A673 (cell line): ENCODE measurements at regions not wholly inside any gene's neighbourhood (a gene's known extent, or its start where the extent isn't known, plus 50 kb on each side); places are given as distances from the start of the nearest gene placed in this dataset.

Source experiments
- BruUV-seq: library from RNA; stranded (reverse); fragments of 400-500 nt; replicated peaks from 2 replicates; lab custom pipeline; 2021; lab: Mats Ljungman, UMichigan
- CTCF ChIA-PET: fragments of 300-600 bp; sonication (Branson Sonifier 250); formaldehyde crosslinking; loops from one replicate; lab custom pipeline; 2022; ENCODE audit warnings: antibody characterized with exemption; lab: Charles Lee
- POLR2A ChIA-PET: fragments of 300-600 bp; sonication (Branson Sonifier 250); formaldehyde crosslinking; loops from one replicate; lab custom pipeline; 2022; ENCODE audit warnings: antibody characterized with exemption; ENCODE audit not compliant: low non-redundant PET; lab: Charles Lee
- DNase-seq: peaks from one replicate; pipeline ENCODE4 v3.0.0-alpha.2; 2015; ENCODE audit warnings: low spot score
- H3K27ac ChIP-seq: fragments of 200-600 bp; sonication (generic); 2 replicates; pipeline ENCODE4 v1.5.1; 2016; ENCODE audit warnings: mixed run types, low read depth, mild to moderate bottlenecking, mixed read lengths, antibody characterized with exemption, low read length; ENCODE audit not compliant: poor library complexity, severe bottlenecking
- H3K27me3 ChIP-seq: fragments of 200-600 bp; sonication (generic); replicated peaks from 2 replicates; pipeline ENCODE4 v1.6.1; 2017; ENCODE audit warnings: mixed run types, low read depth, mild to moderate bottlenecking, mixed read lengths, antibody characterized with exemption, low read length; ENCODE audit not compliant: insufficient read depth, poor library complexity
- H3K36me3 ChIP-seq: fragments of 200-600 bp; sonication (generic); 2 replicates; pipeline ENCODE4 v1.6.1; 2016; ENCODE audit warnings: mixed run types, mild to moderate bottlenecking, mixed read lengths, antibody characterized with exemption, low read length; ENCODE audit not compliant: insufficient read depth, poor library complexity, severe bottlenecking
- H3K4me1 ChIP-seq: fragments of 200-600 bp; sonication (generic); 2 replicates; pipeline ENCODE4 v1.6.1; 2017; ENCODE audit warnings: mixed run types, mild to moderate bottlenecking, mixed read lengths, antibody characterized with exemption, low read length; ENCODE audit not compliant: insufficient read depth, poor library complexity, severe bottlenecking
- H3K4me3 ChIP-seq: fragments of 200-600 bp; sonication (generic); 2 replicates; pipeline ENCODE4 v1.5.1; 2016; ENCODE audit warnings: low read depth, mixed run types, mild to moderate bottlenecking, mixed read lengths, low read length; ENCODE audit not compliant: poor library complexity, severe bottlenecking
- H3K9me3 ChIP-seq: fragments of 200-600 bp; sonication (generic); 2 replicates; pipeline ENCODE4 v1.6.1; 2016; ENCODE audit warnings: mixed run types, low read depth, mild to moderate bottlenecking, mixed read lengths, antibody characterized with exemption, low read length; ENCODE audit not compliant: poor library complexity, severe bottlenecking
- EZH2 ChIP-seq: fragments of 200-600 bp; sonication (generic); IDR thresholded peaks from 2 replicates; pipeline ENCODE4 v1.6.1; 2017; ENCODE audit warnings: borderline replicate concordance, low read depth, mild to moderate bottlenecking, mixed read lengths, antibody characterized with exemption, low read length; ENCODE audit not compliant: poor library complexity, severe bottlenecking
- intact Hi-C: fragments of 100-400 bp; cut with micrococcal nuclease; formaldehyde crosslinking; loops from one replicate; pipeline ENCODE4 v1.10.0; 2022; ENCODE audit not compliant: unreplicated experiment
- TF ChIP-seq, protein P1 (sequence below): fragments of 300-800, 200-600 bp; sonication (generic); conservative IDR thresholded peaks from 2 replicates; pipeline ENCODE4 v1.5.1; 2017; ENCODE audit warnings: low read depth, mild to moderate bottlenecking, antibody characterized with exemption, low read length, moderate library complexity, mixed read lengths

DNA sequence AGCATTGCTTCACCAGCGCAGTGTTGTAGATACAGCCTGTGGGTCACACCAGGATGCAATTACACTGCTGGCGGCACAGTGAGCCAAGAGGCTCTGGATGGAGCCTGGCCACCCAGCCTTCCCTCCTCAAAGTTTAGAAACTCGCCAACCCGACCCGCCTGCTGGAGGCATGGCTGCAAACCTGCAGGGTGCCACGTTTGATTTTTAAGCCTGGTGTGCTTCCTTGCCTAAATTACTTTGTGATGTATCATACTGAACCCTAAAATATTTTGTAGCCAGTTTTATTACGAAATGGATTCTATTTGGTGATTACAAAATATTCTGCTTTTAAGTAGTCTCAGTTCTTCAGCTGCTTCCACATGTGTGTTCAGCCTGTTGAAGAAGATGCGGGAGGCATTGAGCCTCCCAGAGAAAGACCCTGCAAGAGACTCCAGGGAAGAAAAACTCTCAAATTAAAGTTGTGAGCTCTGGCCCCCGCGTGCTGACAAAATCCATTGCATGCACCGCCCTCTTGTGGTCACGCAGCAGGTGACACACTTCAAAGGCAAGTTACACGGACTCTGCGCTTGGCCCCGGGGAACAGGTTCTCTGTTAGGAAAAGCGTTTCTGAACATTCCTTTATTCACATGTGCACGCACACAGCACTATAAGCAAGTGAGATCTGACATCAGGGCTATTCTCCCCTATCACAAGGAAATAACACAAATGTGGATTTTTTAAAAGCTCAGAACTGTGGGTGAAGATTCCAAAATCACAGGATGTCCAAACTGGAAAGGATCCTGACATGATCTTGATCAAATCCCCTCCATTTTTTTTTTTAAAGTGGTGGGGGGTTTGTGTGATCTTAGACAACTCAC is 63.0 kb upstream of the TWIST2 start:
- no TSS peak for BruUV-seq
- ChIA-PET CTCF (interaction anchor here (1.0 to 1.4 kb wide), 4 partner anchors 269 to 427 kb away, joined by 5 to 13 read pairs (median 10); no protein-coding TSS in a partner anchor), POLR2A (no interaction called here)
- Histone ChIP-seq H3K9me3 (no peaks in the 10 kb centered on the region), H3K36me3 (no peaks in the 10 kb centered on the region), H3K4me3 (no peak overlapping the region), H3K27me3 (peaks cover 27% of the 10 kb centered on the region), H3K27ac (no peak overlapping the region), H3K4me1 (no peaks in the 10 kb centered on the region)
- TF ChIP-seq EZH2 = no peak
- TF ChIP-seq, protein P1, sequence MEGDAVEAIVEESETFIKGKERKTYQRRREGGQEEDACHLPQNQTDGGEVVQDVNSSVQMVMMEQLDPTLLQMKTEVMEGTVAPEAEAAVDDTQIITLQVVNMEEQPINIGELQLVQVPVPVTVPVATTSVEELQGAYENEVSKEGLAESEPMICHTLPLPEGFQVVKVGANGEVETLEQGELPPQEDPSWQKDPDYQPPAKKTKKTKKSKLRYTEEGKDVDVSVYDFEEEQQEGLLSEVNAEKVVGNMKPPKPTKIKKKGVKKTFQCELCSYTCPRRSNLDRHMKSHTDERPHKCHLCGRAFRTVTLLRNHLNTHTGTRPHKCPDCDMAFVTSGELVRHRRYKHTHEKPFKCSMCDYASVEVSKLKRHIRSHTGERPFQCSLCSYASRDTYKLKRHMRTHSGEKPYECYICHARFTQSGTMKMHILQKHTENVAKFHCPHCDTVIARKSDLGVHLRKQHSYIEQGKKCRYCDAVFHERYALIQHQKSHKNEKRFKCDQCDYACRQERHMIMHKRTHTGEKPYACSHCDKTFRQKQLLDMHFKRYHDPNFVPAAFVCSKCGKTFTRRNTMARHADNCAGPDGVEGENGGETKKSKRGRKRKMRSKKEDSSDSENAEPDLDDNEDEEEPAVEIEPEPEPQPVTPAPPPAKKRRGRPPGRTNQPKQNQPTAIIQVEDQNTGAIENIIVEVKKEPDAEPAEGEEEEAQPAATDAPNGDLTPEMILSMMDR = peak; percentile 92
- intact Hi-C loops = loop anchor here (2.0 kb wide), 2 partner anchors 272 to 414 kb away; no protein-coding TSS in a partner anchor
- peak; percentile 72 for DNase-seq

DNA sequence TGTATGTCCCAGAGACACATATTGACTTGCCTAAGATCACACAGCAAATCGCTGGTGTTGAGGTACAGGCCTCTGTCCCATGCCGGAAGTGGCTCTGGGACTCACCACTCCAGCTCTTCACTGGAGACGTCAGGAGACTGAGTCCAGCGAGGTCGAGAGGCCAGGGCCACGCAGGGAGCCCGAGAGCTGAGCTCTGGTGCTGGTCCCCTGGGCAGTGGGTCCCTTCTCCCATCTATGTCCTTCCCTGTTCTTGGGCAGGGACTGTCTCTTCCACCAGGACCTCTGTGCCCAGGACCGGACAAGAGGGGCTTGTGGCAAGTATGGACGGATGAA is 62.4 kb upstream of the TWIST2 start:
- Histone ChIP-seq H3K36me3 (no peaks in the 10 kb centered on the region), H3K9me3 (no peaks in the 10 kb centered on the region), H3K4me3 (no peak overlapping the region), H3K27ac (no peak overlapping the region), H3K4me1 (no peaks in the 10 kb centered on the region), H3K27me3 (peaks cover 33% of the 10 kb centered on the region)
- TF ChIP-seq, protein P1 = no peak
- TF ChIP-seq EZH2 = no peak
- POLR2A ChIA-PET = no interaction called here
- no peak for DNase-seq
- no TSS peak for BruUV-seq
- CTCF ChIA-PET = interaction anchor here (1.0 to 1.4 kb wide), 4 partner anchors 270 to 428 kb away, joined by 5 to 13 read pairs (median 10); no protein-coding TSS in a partner anchor
- intact Hi-C loops = loop anchor here (2.0 kb wide), 2 partner anchors 273 to 415 kb away; no protein-coding TSS in a partner anchor

DNA sequence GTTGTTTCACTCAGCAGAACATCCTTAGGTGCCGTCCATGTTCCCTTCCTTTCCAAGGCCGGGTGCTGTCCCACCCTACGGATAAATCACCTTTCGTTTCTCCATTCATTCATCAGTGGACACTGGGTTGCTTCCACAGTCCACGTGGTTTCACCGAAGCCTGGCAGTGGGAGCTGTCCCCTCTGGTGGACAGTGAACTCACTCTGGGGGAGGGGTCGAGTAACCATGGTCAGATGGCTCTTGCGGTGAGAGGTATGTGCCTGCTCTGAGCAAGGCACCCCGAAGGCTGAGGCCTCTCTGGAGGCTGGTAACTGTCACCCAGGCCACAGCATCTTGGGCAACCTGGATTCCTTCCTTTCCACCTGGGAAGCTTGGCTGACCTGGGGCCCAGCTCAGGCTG is 61.5 kb upstream of the TWIST2 start:
- POLR2A ChIA-PET = no interaction called here
- BruUV-seq = no TSS peak

More for the DNA sequence above, 61.5 kb upstream of the TWIST2 start:
- TF ChIP-seq, protein P1 = no peak
- TF ChIP-seq EZH2 = no peak
- Histone ChIP-seq H3K9me3 (no peaks in the 10 kb centered on the region), H3K27ac (no peak overlapping the region), H3K4me3 (no peak overlapping the region), H3K4me1 (no peaks in the 10 kb centered on the region), H3K27me3 (peaks cover 42% of the 10 kb centered on the region), H3K36me3 (no peaks in the 10 kb centered on the region)
- DNase-seq = no peak
- CTCF ChIA-PET = no interaction called here
- intact Hi-C loops = no loop called here
